Adrenal gland (tissue), 9 donors: ENCODE measurements at regions not wholly inside any gene's neighbourhood (a gene's known extent, or its start where the extent isn't known, plus 50 kb on each side); places are given as distances from the start of the nearest gene placed in this dataset.

Experiments used
- DNase-seq, 7 donors: peaks; one replicate each; pipeline ENCODE4 v3.0.0-alpha.2; 2019 to 2020
- H3K27ac ChIP-seq, 5 donors: fragments of 200-600 bp; sonication (generic) in 4 of 5; 1 replicate in 3 of 5; 2 replicates in 2 of 5; pipeline versions ENCODE4 v1.5.1 to v1.8.0; 2016 to 2020; ENCODE audit warnings: mild to moderate bottlenecking in 1 of 5
- H3K27me3 ChIP-seq: fragments of 200-600 bp; 2 replicates; pipeline ENCODE4 v1.8.0; 2021
- H3K36me3 ChIP-seq, 2 donors: fragments of 200-600 bp; replicated peaks in 1 of 2; 1 replicate in 1 of 2; 2 replicates in 1 of 2; pipeline versions ENCODE4 v1.5.1 to v1.8.0; 2018 to 2022
- H3K4me1 ChIP-seq, 2 donors: fragments of 200-600 bp; replicated peaks in 1 of 2; 1 replicate in 1 of 2; 2 replicates in 1 of 2; pipeline versions ENCODE4 v1.5.1 to v1.8.0; 2018 to 2021
- H3K4me3 ChIP-seq, 4 donors: fragments of 200-600 bp; sonication (generic) in 3 of 4; one replicate each; pipeline ENCODE4 v1.5.1; 2016 to 2018
- H3K9me3 ChIP-seq, 3 donors: fragments of 200-600 bp; sonication (generic) in 1 of 3; replicated peaks in 1 of 3; 1 replicate in 2 of 3; 2 replicates in 1 of 3; pipeline versions ENCODE4 v1.5.1 to v1.8.0; 2016 to 2021
- POLR2A ChIP-seq, 2 donors: fragments of 450-650 bp; IDR thresholded peaks; one replicate each; pipeline ENCODE4 v1.6.1; 2017; ENCODE audit warnings: antibody characterized with exemption in 2 of 2, mild to moderate bottlenecking in 2 of 2, moderate library complexity in 1 of 2
- WGBS, 4 donors: extraction: QIAGEN DNeasy Blood & Tissue Kit in 2 of 4; methylation state at CpG; one replicate each; pipeline versions ENCODE4 v1.1.5 to v1.1.7; 2013 to 2017; 5-methylcytosine and 5-hydroxymethylcytosine counted together
- intact Hi-C, 2 donors: fragments of 100-400 bp; cut with DNase I; formaldehyde crosslinking; loops; one replicate each; pipeline versions ENCODE4 v1.14.1 to v1.15.0; 2022 to 2023
- TF ChIP-seq, protein P1 (sequence below), 6 experiments: fragments of 450-650 bp in 4 of 6; fragments of 200-600 bp in 2 of 6; sonication (generic) in 1 of 6; IDR thresholded peaks; 1 replicate in 5 of 6; 2 replicates in 1 of 6; pipeline versions ENCODE4 v1.5.1 to v1.8.0; 2016 to 2021; ENCODE audit warnings: antibody characterized with exemption in 6 of 6, mild to moderate bottlenecking in 2 of 6, moderate library complexity in 1 of 6
- donor health status: healthy with polysubstance abuse.
- donor health status: Bipolar disorder and iron deficiency.
- donor health status: DM: yes; HTN: yes; CAD: no.
- donor health status: DM: no; HTN: no; CAD: no.
- donor health status: DM: no; HTN: no; CAD: no.

DNA sequence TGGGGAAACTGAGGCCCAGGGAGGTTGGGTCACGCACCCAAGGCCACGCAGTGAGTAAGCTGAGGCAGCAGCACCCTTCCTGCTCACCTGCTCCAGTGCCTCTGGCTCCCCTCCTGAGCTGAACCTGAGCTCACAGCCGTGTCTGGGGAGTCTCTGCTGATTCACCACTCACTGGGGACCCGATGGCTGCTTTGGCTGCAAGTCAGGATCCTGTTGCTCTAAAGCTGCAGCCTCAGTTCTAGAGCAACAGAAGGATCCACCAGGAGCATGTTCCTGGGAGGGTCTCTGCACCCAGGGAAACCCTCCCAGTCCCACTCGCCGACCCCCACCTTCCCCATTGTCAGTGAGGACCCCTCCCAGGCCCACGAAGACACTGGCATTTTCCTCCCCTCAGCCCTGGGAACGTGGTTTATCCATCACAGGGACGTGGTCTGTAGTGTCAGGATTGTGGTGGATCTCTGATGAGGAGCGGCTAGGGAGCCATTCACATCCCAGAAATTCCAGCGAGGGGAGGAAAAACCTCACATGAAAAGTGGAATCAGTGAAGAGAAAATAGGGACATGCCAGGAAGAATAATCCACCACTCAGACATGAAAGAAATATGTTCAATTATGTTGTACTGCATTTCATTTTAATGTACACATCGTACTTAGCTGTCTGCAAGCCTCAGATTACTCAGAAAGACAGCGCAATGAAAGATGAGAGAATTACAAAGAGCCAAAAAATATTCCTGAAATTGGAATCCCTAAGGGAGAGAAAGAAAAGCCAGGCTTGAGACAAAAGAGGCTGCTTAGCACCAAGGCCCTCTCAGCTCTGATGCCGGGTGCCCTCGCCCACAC is 447.2 kb downstream of the MATN1 start:
- no peaks in the 10 kb centered on the region for H3K36me3 ChIP-seq
- intact Hi-C loops = no loop called here
- no peak overlapping the region for H3K27ac ChIP-seq
- H3K4me3 ChIP-seq = no peak overlapping the region
- no peaks in the 10 kb centered on the region for H3K4me1 ChIP-seq
- no peak for TF ChIP-seq POLR2A (IDR thresholded peaks at IDR 0.05)
- TF ChIP-seq, protein P1, sequence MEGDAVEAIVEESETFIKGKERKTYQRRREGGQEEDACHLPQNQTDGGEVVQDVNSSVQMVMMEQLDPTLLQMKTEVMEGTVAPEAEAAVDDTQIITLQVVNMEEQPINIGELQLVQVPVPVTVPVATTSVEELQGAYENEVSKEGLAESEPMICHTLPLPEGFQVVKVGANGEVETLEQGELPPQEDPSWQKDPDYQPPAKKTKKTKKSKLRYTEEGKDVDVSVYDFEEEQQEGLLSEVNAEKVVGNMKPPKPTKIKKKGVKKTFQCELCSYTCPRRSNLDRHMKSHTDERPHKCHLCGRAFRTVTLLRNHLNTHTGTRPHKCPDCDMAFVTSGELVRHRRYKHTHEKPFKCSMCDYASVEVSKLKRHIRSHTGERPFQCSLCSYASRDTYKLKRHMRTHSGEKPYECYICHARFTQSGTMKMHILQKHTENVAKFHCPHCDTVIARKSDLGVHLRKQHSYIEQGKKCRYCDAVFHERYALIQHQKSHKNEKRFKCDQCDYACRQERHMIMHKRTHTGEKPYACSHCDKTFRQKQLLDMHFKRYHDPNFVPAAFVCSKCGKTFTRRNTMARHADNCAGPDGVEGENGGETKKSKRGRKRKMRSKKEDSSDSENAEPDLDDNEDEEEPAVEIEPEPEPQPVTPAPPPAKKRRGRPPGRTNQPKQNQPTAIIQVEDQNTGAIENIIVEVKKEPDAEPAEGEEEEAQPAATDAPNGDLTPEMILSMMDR (IDR thresholded peaks at IDR 0.05) = no peak
- H3K9me3 ChIP-seq = no peaks in the 10 kb centered on the region
- DNase-seq = peak in 1 of 7 donors; percentile 37
- 76 to 84% (median 79%) methylated on average over 9 to 15 of the region's 15 CpGs for WGBS, 4 donors
- peaks cover 4% of the 10 kb centered on the region for H3K27me3 ChIP-seq

DNA sequence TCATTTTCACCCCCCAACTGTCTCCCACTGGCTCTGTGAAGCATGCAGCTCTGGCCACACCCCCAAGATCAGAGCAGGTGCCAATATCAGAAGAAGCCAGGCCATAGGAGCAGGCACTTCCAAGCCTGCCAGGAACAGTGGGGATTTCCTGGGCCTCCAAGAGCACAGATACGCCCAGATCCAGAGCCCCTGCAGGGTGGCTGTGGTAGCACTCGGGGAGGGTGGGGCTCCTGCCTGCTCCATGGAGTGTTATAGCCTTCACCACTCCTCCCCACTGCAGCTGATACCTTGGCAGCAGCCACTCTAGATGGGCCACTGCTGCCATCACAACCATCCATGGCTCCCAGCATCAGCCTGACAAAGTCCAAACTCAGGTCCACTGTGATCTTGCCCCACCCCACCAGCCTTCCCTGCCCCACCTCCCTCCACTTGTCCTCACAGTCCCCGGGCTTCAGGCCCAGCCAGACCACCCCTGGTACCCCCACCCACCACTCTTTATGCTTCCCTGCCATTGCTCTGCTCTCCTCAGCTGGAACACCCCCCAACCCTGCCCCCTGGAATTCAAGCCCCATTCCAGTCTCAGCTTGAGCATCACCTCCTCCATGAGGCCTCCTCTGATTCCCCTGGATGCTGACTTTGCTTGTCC is 448.3 kb downstream of the MATN1 start:
- peak in 1 of 7 donors; percentile 14 for DNase-seq
- intact Hi-C loops = no loop called here
- Histone ChIP-seq H3K9me3 (no peaks in the 10 kb centered on the region), H3K36me3 (no peaks in the 10 kb centered on the region), H3K27ac (no peak overlapping the region), H3K27me3 (peaks cover 4% of the 10 kb centered on the region), H3K4me3 (no peak overlapping the region), H3K4me1 (no peaks in the 10 kb centered on the region)
- WGBS, 4 donors = 69 to 71% methylated on average over 3 of the region's 3 CpGs; no CpG with 5 or more reads in 2 of the 4 donors
- TF ChIP-seq, protein P1 (IDR thresholded peaks at IDR 0.05) = no peak
- TF ChIP-seq POLR2A (IDR thresholded peaks at IDR 0.05) = no peak

DNA sequence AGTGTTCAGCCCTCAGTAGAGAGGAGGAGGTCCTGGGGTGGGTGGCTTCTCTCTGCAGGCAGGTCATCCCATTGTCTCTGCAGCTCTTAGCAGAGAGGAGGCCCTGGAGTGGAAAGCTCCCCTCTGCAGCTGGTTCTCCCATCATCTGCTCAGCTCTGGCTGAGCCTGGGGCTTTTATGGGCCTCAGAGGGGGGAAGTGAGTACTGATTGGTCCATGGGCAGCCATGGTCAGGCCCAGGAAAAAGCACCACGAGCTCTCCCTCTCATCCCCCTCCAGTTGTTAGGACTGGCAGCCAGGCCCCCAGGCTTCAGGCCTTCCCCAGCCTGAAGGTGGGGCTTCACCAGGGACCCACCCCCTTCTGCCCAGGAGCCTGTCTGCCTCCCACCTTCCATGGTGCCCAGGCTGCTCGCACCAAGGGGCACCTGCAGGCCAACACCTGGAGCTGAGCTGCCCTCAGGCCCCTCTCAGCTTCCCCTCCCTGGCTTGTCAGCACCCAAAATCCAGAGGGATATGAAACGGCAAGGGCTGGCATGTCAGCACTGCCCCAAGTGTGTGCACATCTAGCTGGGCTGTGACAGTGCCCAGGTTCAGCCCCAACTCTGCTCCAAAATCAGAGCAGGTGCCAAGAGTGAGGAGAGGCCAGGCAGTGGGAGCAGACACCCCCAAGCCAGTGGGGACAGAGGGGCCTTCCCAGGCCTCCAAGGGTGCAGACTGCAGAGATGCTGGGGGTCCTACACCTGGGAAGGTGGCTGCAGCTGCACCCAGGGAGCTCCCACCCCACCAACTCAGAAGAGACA is 449.0 kb downstream of the MATN1 start:
- no peaks in the 10 kb centered on the region for H3K4me1 ChIP-seq
- H3K27me3 ChIP-seq = peaks cover 4% of the 10 kb centered on the region
- DNase-seq = peak in 1 of 7 donors; percentile 28
- no peaks in the 10 kb centered on the region for H3K9me3 ChIP-seq
- intact Hi-C loops = no loop called here
- no peak overlapping the region for H3K27ac ChIP-seq
- WGBS, 4 donors = 64 to 86% (median 68%) methylated on average over 2 to 3 of the region's 3 CpGs; no CpG with 5 or more reads in 1 of the 4 donors
- TF ChIP-seq, protein P1 (IDR thresholded peaks at IDR 0.05) = no peak
- H3K36me3 ChIP-seq = no peaks in the 10 kb centered on the region
- no peak overlapping the region for H3K4me3 ChIP-seq

DNA sequence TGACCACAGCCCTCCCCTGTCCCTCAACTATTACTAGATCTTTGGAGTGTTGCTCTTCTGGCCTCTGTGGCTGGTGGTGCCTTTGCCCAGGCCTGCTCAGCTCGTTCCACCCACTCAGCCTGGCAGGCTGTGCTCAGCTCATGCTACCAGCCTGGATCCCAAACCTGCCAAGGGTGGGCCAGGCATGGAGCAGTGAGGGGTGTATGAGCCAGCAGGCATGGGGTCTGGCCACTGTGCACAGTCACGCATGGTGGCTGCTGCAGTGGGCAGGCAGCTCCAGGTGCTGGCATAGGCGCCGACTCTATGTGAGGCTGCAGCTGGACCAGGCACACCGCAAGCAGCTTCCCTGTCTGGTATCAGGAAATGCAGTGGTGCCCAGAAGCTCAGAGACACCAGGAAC is 449.9 kb downstream of the MATN1 start:
- Histone ChIP-seq H3K27ac (no peak overlapping the region), H3K4me3 (no peak overlapping the region), H3K4me1 (no peaks in the 10 kb centered on the region), H3K36me3 (no peaks in the 10 kb centered on the region), H3K9me3 (no peaks in the 10 kb centered on the region), H3K27me3 (no peaks in the 10 kb centered on the region)
- intact Hi-C loops = no loop called here
- WGBS, 4 donors = 33 to 93% (median 89%) methylated on average over 1 to 5 of the region's 5 CpGs
- DNase-seq = peak in 1 of 7 donors; percentile 29
- TF ChIP-seq, protein P1 (IDR thresholded peaks at IDR 0.05) = no peak
- no peak for TF ChIP-seq POLR2A (IDR thresholded peaks at IDR 0.05)
